ENCODE measurements at regions not wholly inside any gene's neighbourhood (a gene's known extent, or its start where the extent isn't known, plus 50 kb on each side); places are given as distances from the start of the nearest gene placed in this dataset.

DNA sequence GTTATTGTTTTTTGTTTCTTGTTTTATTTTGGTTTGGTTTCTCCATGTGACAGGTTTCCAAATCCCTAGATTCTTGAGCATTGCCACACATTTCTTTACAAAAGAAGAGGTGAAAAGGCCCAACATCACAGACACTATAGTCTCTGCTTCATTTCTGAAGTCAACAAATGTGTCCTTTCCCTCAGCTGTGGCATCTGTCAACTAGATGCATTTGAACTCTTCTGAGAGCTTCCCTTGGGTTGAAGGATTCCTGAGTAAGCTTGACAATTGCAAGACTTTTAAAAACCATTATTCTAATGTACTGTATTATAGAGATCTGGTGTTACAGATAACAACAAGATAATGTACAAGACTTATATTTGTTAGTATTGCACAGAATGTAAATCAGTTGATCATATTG is 703.3 kb upstream of the PKDCC start:
- Histone ChIP-seq H3K27me3 (no peaks in the 10 kb centered on the region), H3K27ac (no peak overlapping the region), H3K4me1 (no peaks in the 10 kb centered on the region), H3K4me3 (no peak overlapping the region), H3K9me3 (no peaks in the 10 kb centered on the region), H3K36me3 (no peaks in the 10 kb centered on the region)
- DNase-seq: no peak
- TF ChIP-seq, protein P1, sequence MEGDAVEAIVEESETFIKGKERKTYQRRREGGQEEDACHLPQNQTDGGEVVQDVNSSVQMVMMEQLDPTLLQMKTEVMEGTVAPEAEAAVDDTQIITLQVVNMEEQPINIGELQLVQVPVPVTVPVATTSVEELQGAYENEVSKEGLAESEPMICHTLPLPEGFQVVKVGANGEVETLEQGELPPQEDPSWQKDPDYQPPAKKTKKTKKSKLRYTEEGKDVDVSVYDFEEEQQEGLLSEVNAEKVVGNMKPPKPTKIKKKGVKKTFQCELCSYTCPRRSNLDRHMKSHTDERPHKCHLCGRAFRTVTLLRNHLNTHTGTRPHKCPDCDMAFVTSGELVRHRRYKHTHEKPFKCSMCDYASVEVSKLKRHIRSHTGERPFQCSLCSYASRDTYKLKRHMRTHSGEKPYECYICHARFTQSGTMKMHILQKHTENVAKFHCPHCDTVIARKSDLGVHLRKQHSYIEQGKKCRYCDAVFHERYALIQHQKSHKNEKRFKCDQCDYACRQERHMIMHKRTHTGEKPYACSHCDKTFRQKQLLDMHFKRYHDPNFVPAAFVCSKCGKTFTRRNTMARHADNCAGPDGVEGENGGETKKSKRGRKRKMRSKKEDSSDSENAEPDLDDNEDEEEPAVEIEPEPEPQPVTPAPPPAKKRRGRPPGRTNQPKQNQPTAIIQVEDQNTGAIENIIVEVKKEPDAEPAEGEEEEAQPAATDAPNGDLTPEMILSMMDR (IDR thresholded peaks at IDR 0.05): no peak
- no peak for TF ChIP-seq POLR2A (IDR thresholded peaks at IDR 0.05)
- intact Hi-C loops (cut with DNase I; ENCODE audit: low total_unique reads): no loop called here

DNA sequence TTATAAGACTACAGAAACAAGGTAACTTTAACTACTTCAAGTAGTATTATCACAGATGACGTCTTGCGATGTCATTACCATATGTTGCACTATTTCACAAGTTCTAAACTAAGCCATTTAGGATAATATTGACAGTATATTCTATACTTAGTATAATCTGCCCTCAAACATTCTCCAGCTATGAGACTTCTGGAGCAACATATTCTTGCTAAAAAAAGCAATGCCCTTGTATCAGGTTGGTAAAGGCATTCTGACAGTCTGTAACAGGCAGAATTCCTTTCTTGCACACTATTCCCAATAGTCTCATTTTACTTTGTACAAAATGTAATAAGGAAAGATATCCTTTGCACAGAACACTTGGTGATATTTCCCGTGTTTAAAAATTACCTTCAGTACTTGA is 694.8 kb upstream of the PKDCC start:
- H3K4me3 ChIP-seq: no peak overlapping the region
- no peaks in the 10 kb centered on the region for H3K36me3 ChIP-seq
- H3K27ac ChIP-seq: no peak overlapping the region
- no peaks in the 10 kb centered on the region for H3K9me3 ChIP-seq
- no peak for DNase-seq
- intact Hi-C loops (cut with DNase I; ENCODE audit: low total_unique reads): no loop called here
- H3K4me1 ChIP-seq: no peaks in the 10 kb centered on the region
- no peak for TF ChIP-seq POLR2A (IDR thresholded peaks at IDR 0.05)
- TF ChIP-seq, protein P1 (IDR thresholded peaks at IDR 0.05): no peak
- no peaks in the 10 kb centered on the region for H3K27me3 ChIP-seq

DNA sequence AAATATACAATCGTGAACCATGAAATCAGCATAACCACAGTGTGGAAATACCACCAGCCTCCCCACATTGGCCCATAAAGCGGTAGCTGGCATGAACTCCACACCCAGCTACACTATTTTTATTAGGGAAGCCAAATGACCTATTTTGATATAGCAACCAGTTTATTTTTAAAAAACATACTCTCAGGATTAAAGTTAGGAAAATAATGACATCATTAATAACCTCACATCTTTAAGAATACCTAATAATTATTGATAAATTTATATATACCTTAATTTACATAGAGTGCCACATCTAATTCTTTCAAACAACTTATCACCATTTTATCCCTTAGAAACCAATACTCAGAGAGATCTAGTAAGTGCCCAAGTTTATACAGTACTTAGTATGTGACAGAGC is 692.0 kb upstream of the PKDCC start:
- H3K27me3 ChIP-seq: no peaks in the 10 kb centered on the region
- H3K4me1 ChIP-seq: no peaks in the 10 kb centered on the region
- intact Hi-C loops (cut with DNase I; ENCODE audit: low total_unique reads): no loop called here
- H3K9me3 ChIP-seq: no peaks in the 10 kb centered on the region
- TF ChIP-seq, protein P1 (IDR thresholded peaks at IDR 0.05): no peak
- TF ChIP-seq POLR2A (IDR thresholded peaks at IDR 0.05): no peak
- H3K4me3 ChIP-seq: no peak overlapping the region
- no peak for DNase-seq
- no peak overlapping the region for H3K27ac ChIP-seq
- H3K36me3 ChIP-seq: no peaks in the 10 kb centered on the region

DNA sequence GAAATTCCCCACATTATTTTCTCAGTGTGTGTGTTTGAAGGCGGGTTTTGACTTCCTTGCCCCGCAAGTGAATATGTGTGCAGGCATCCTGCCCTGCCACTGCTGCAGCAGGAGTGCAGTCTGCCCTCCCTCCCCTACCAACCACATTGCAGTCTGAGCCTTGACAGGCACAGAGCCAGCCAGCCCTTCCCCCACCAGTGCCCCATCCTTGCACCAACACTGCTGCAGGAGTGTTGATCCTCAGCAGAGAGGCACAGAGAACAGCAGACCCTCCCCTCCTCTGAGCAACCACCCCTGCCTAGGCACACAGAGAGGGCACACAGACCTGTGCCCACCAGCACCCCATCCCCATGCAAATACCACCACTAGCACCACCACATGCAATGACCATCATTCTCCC is 683.0 kb upstream of the PKDCC start:
- Histone ChIP-seq H3K4me1 (no peaks in the 10 kb centered on the region), H3K36me3 (no peaks in the 10 kb centered on the region), H3K4me3 (no peak overlapping the region), H3K27me3 (no peaks in the 10 kb centered on the region), H3K9me3 (no peaks in the 10 kb centered on the region), H3K27ac (no peak overlapping the region)
- TF ChIP-seq, protein P1 (IDR thresholded peaks at IDR 0.05): no peak
- no peak for TF ChIP-seq POLR2A (IDR thresholded peaks at IDR 0.05)
- no peak for DNase-seq
- intact Hi-C loops (cut with DNase I; ENCODE audit: low total_unique reads): no loop called here

DNA sequence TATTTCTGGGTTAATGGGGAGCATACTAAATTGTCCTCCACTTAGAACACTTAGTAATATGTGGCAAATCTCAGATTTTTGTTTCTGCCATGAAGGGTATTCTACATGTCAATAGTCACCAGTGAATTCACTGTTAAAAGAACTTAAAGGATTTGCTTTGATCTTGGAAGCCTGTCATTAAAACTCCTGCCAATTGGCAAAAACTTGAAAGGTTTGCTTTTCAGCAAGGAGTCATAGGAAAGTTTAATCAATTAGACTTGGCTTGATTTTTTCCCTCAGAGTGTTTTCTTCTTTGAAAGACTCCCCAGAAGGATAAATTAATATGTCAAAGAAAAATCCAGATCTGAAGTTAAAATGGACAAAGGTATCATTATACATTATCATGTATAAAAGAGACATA is 671.9 kb upstream of the PKDCC start:
- Histone ChIP-seq H3K36me3 (no peaks in the 10 kb centered on the region), H3K4me3 (no peak overlapping the region), H3K27ac (no peak overlapping the region), H3K4me1 (no peaks in the 10 kb centered on the region), H3K27me3 (no peaks in the 10 kb centered on the region), H3K9me3 (no peaks in the 10 kb centered on the region)
- TF ChIP-seq POLR2A (IDR thresholded peaks at IDR 0.05): no peak
- TF ChIP-seq, protein P1 (IDR thresholded peaks at IDR 0.05): no peak
- intact Hi-C loops (cut with DNase I; ENCODE audit: low total_unique reads): no loop called here
- no peak for DNase-seq

Measured in uterus (tissue), 3 donors.